ENCODE measurements at regions not wholly inside any gene's neighbourhood (a gene's known extent, or its start where the extent isn't known, plus 50 kb on each side); places are given as distances from the start of the nearest gene placed in this dataset.
"Not testable (repeated sequence)": the region's sequence is repeated elsewhere in the genome, so short reads cannot be mapped to it uniquely, and the experiment has no call there.

- no peak for ATAC-seq
- intact Hi-C loops (cut with DNase I): no loop called here
Measured at GRCh38 chr5:136563489-136563888, 198.1 kb upstream of the TRPC7 start.

GRCh38 chr5:136560126-136560525, 194.8 kb upstream of the TRPC7 start:
- H3K36me3 ChIP-seq: no peaks in the 10 kb centered on the region

More at GRCh38 chr5:136563489-136563888, 198.1 kb upstream of the TRPC7 start:
- Histone ChIP-seq H3K27me3 (no peaks in the 10 kb centered on the region), H3K36me3 (no peaks in the 10 kb centered on the region), H3K4me1 (no peaks in the 10 kb centered on the region), H3K4me3 (no peak overlapping the region), H3K27ac (no peak overlapping the region), H3K9me3 (peaks cover 0 to 4% of the 10 kb centered on the region in 2 donors)
- DNase-seq: no peak
- no peak for TF ChIP-seq CTCF (IDR thresholded peaks at IDR 0.05)

GRCh38 chr5:136559651-136560050, 194.3 kb upstream of the TRPC7 start:
- Histone ChIP-seq H3K4me1 (no peaks in the 10 kb centered on the region), H3K27me3 (no peaks in the 10 kb centered on the region), H3K36me3 (no peaks in the 10 kb centered on the region), H3K9me3 (peaks cover 0 to 4% of the 10 kb centered on the region in 2 donors), H3K27ac (no peak overlapping the region), H3K4me3 (no peak overlapping the region)
- TF ChIP-seq CTCF (IDR thresholded peaks at IDR 0.05): no peak
- DNase-seq: no peak
- intact Hi-C loops (cut with DNase I): no loop called here
- ATAC-seq: no peak

More at GRCh38 chr5:136560126-136560525, 194.8 kb upstream of the TRPC7 start:
- peak; percentile 23 for ATAC-seq
- no peak for TF ChIP-seq CTCF (IDR thresholded peaks at IDR 0.05)
- intact Hi-C loops (cut with DNase I): no loop called here
- peaks cover 0 to 4% of the 10 kb centered on the region in 2 donors for H3K9me3 ChIP-seq
- H3K27ac ChIP-seq: no peak overlapping the region
- peak in 1 of 4 donors; percentile 13 for DNase-seq
- H3K4me3 ChIP-seq: no peak overlapping the region
- no peaks in the 10 kb centered on the region for H3K27me3 ChIP-seq
- no peaks in the 10 kb centered on the region for H3K4me1 ChIP-seq

GRCh38 chr5:136547096-136547495, 181.8 kb upstream of the TRPC7 start:
- ATAC-seq; intact Hi-C loops (cut with DNase I); H3K9me3 ChIP-seq; H3K27me3 ChIP-seq; H3K4me1 ChIP-seq; H3K36me3 ChIP-seq; DNase-seq; H3K4me3 ChIP-seq; H3K27ac ChIP-seq: not testable (repeated sequence)

GRCh38 chr5:136546441-136546840, 181.1 kb upstream of the TRPC7 start:
- H3K4me3 ChIP-seq; DNase-seq; H3K27ac ChIP-seq; H3K4me1 ChIP-seq; ATAC-seq; H3K36me3 ChIP-seq; H3K9me3 ChIP-seq; intact Hi-C loops (cut with DNase I); H3K27me3 ChIP-seq: not testable (repeated sequence)

- H3K36me3 ChIP-seq; H3K27me3 ChIP-seq; intact Hi-C loops (cut with DNase I); H3K27ac ChIP-seq; DNase-seq; H3K4me3 ChIP-seq; H3K4me1 ChIP-seq; ATAC-seq; H3K9me3 ChIP-seq: not testable (repeated sequence)
Measured at GRCh38 chr5:136545031-136545430, 179.7 kb upstream of the TRPC7 start.

- ATAC-seq (no peak), DNase-seq (no peak)
- no peaks in the 10 kb centered on the region for H3K36me3 ChIP-seq
- intact Hi-C loops (cut with DNase I): no loop called here
- TF ChIP-seq CTCF (IDR thresholded peaks at IDR 0.05): no peak
- no peaks in the 10 kb centered on the region for H3K9me3 ChIP-seq
- no peak overlapping the region for H3K4me3 ChIP-seq
- H3K4me1 ChIP-seq: no peaks in the 10 kb centered on the region
- no peak overlapping the region for H3K27ac ChIP-seq
- no peaks in the 10 kb centered on the region for H3K27me3 ChIP-seq
Measured at GRCh38 chr5:136538534-136538933, 173.2 kb upstream of the TRPC7 start.

Measured in left lung (tissue), 4 donors.